HCT116 (cell line): ENCODE measurements at regions not wholly inside any gene's neighbourhood (a gene's known extent, or its start where the extent isn't known, plus 50 kb on each side); places are given as distances from the start of the nearest gene placed in this dataset.

Source experiments
- ATAC-seq: fragments of 200-7000 bp; cut with Tn5 transposase; 2 replicates; pipeline ENCODE4 v1.9.1; 2020; ENCODE audit warnings: mild to moderate bottlenecking, moderate library complexity
- BruUV-seq: library from RNA; stranded (reverse); fragments of 400-500 nt; replicated peaks from 2 replicates; lab custom pipeline; 2021; lab: Mats Ljungman, UMichigan
- CTCF ChIA-PET: fragments of 300-600 bp; sonication (Branson Sonifier 250); formaldehyde crosslinking; loops from one replicate; lab custom pipeline; 2021; ENCODE audit warnings: antibody characterized with exemption; lab: Charles Lee
- POLR2A ChIA-PET: fragments of 300-600, 350-600 bp; sonication (Branson Sonifier 250); formaldehyde crosslinking; loops from one replicate; lab custom pipeline; 2021; ENCODE audit warnings: antibody characterized with exemption; lab: Charles Lee
- RAD21 ChIA-PET, 2 experiments: fragments of 300-600 bp; sonication (Branson Sonifier 250); formaldehyde crosslinking; loops; one replicate each; lab custom pipeline; 2023; ENCODE audit warnings: low total read pairs in 2 of 2; ENCODE audit not compliant: uncharacterized antibody in 2 of 2, unreplicated experiment in 2 of 2, low non-redundant PET in 1 of 2; lab: Charles Lee
- DNase-seq: peaks from one replicate; pipeline ENCODE4 v3.0.0-alpha.2; 2010; ENCODE audit warnings: low read depth, low spot score
- H2AFZ ChIP-seq: fragments of 200-600 bp; shearing (Covaris generic), sonication (generic); 2 replicates; pipeline ENCODE4 v1.6.1; 2017; ENCODE audit warnings: low read depth, mixed run types, mixed read lengths, antibody characterized with exemption, low read length; ENCODE audit not compliant: poor library complexity, severe bottlenecking
- H3K27ac ChIP-seq: 2 replicates; pipeline ENCODE4 v1.5.1; 2012; ENCODE audit warnings: low read depth, low read length
- H3K27me3 ChIP-seq: fragments of 200-600 bp; sonication (generic); 2 replicates; pipeline ENCODE4 v1.6.1; 2016; ENCODE audit warnings: mixed run types, low read length, mixed read lengths; ENCODE audit not compliant: insufficient read depth
- H3K36me3 ChIP-seq, 2 experiments: fragments of 200-500 bp in 1 of 2; fragments of 200-600 bp in 1 of 2; sonication (Bioruptor generic) in 1 of 2; sonication (generic) in 1 of 2; 2 replicates each; pipeline versions ENCODE4 v1.5.1 to v1.6.1; 2014 to 2016; ENCODE audit warnings: low read length in 2 of 2, inconsistent platforms in 1 of 2, mixed read lengths in 1 of 2, mixed run types in 1 of 2; ENCODE audit not compliant: insufficient read depth in 2 of 2, control insufficient read depth in 1 of 2
- H3K4me1 ChIP-seq, 2 experiments: fragments of 200-600 bp in 1 of 2; sonication (generic) in 1 of 2; 2 replicates each; pipeline versions ENCODE4 v1.5.1 to v1.6.1; 2012 to 2017; ENCODE audit warnings: low read length in 2 of 2, inconsistent platforms in 1 of 2, mild to moderate bottlenecking in 1 of 2, mixed read lengths in 1 of 2, mixed run types in 1 of 2, moderate library complexity in 1 of 2; ENCODE audit not compliant: insufficient read depth in 2 of 2, control insufficient read depth in 1 of 2
- H3K4me2 ChIP-seq: fragments of 200-600 bp; sonication (generic); 2 replicates; pipeline ENCODE4 v1.6.1; 2017; ENCODE audit warnings: mixed run types, low read length, mixed read lengths
- H3K4me3 ChIP-seq, 2 experiments: fragments of 200-600 bp in 1 of 2; sonication (generic) in 1 of 2; replicated peaks in 1 of 2; 2 replicates each; pipeline ENCODE4 v1.5.1; 2011 to 2016; ENCODE audit warnings: low read length in 2 of 2, control low read depth in 1 of 2, low read depth in 1 of 2, mild to moderate bottlenecking in 1 of 2, mixed read lengths in 1 of 2, mixed run types in 1 of 2
- H3K79me2 ChIP-seq: fragments of 200-600 bp; sonication (generic); 2 replicates; pipeline ENCODE4 v1.6.1; 2017; ENCODE audit warnings: mild to moderate bottlenecking, mixed run types, low read length, moderate library complexity, mixed read lengths; ENCODE audit not compliant: insufficient read depth
- H3K9ac ChIP-seq: fragments of 200-600 bp; sonication (generic); 2 replicates; pipeline ENCODE4 v1.6.1; 2016; ENCODE audit warnings: low read length, mixed read lengths
- H3K9me2 ChIP-seq: fragments of 200-600 bp; sonication (generic), shearing (Covaris generic); 2 replicates; pipeline ENCODE4 v1.6.1; 2017; ENCODE audit warnings: mixed run types, mild to moderate bottlenecking, moderate library complexity; ENCODE audit not compliant: insufficient read depth
- H3K9me3 ChIP-seq, 2 experiments: fragments of 200-500 bp in 1 of 2; fragments of 200-600 bp in 1 of 2; sonication (Bioruptor generic) in 1 of 2; sonication (generic) in 1 of 2; 2 replicates each; pipeline ENCODE4 v1.6.1; 2014 to 2017; ENCODE audit warnings: low read length in 2 of 2, mixed read lengths in 2 of 2, inconsistent platforms in 1 of 2, low read depth in 1 of 2, mild to moderate bottlenecking in 1 of 2, mixed run types in 1 of 2, moderate library complexity in 1 of 2; ENCODE audit not compliant: control insufficient read depth in 1 of 2, insufficient read depth in 1 of 2
- H4K20me1 ChIP-seq: fragments of 200-600 bp; sonication (generic), shearing (Covaris generic); 2 replicates; pipeline ENCODE4 v1.6.1; 2017; ENCODE audit warnings: mixed run types, mild to moderate bottlenecking, moderate library complexity; ENCODE audit not compliant: insufficient read depth
- EZH2phosphoT487 ChIP-seq: fragments of 200-600 bp; IDR thresholded peaks from 2 replicates; pipeline ENCODE4 v1.6.1; 2018; ENCODE audit warnings: antibody characterized with exemption, borderline replicate concordance
- POLR2A ChIP-seq: IDR thresholded peaks from 2 replicates; pipeline ENCODE4 v1.7.0; 2011; ENCODE audit warnings: borderline replicate concordance; ENCODE audit not compliant: insufficient read depth, insufficient read length; ENCODE audit errors: extremely low read depth
- RAD21 ChIP-seq: IDR thresholded peaks from 2 replicates; pipeline ENCODE4 v1.6.1; 2012; ENCODE audit warnings: low read depth, mild to moderate bottlenecking
- SP1 ChIP-seq: IDR thresholded peaks from 2 replicates; pipeline ENCODE4 v1.6.1; 2012; ENCODE audit warnings: low read depth
- ZFX ChIP-seq: fragments of 450-650 bp; IDR thresholded peaks from 2 replicates; pipeline ENCODE4 v1.6.1; 2017
- intact Hi-C: fragments of 100-400 bp; cut with micrococcal nuclease; formaldehyde crosslinking; loops from 2 replicates; pipeline ENCODE4 v1.10.0; 2022
- TF ChIP-seq, protein P1 (sequence below): IDR thresholded peaks from 2 replicates; pipeline ENCODE4 v1.6.1; 2011; ENCODE audit warnings: mild to moderate bottlenecking, low read length, moderate library complexity; ENCODE audit not compliant: insufficient replicate concordance; ENCODE audit errors: extremely low read depth
- TF ChIP-seq, protein P2 (sequence below): IDR thresholded peaks from 2 replicates; pipeline ENCODE4 v1.6.1; 2012

DNA sequence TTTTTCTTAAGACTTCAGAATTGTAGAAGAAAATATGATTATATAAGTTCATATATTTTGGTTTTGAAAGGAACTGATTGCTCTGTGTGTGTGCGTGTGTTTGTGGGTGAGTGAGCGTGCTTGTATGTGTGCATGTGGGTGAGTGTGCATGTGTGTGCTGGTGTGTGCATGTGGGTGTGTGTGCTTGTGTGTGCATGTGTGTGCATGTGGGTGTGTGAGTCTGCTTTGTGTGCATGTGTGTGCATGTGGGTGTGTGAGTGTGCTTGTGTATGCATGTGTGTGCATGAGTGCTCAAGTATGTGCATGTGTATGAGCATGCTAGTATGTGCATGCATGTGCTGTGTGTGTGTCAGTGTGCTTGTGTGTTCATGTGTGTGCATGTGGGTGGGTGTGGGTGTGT is 238.5 kb downstream of the CDC5L start:
- ChIA-PET RAD21 (no interaction called here), CTCF (interaction anchor here (2.5 kb wide), 1 partner anchor 150 kb away, joined by 9 read pairs; no protein-coding TSS in a partner anchor), POLR2A (no interaction called here)
- H3K9me3 ChIP-seq = no peaks in the 10 kb centered on the region
- no peaks in the 10 kb centered on the region for H3K9me2 ChIP-seq
- no peaks in the 10 kb centered on the region for H3K36me3 ChIP-seq
- BruUV-seq = no TSS peak
- DNase-seq (no peak), ATAC-seq (no peak)
- H3K9ac ChIP-seq = no peak overlapping the region
- intact Hi-C loops = no loop called here
- no peak overlapping the region for H2AFZ ChIP-seq
- no peak overlapping the region for H3K27ac ChIP-seq
- peaks cover 0 to 7% of the 10 kb centered on the region in 2 experiments; a peak in 1 of 4 replicates for H3K4me1 ChIP-seq
- no peak overlapping the region for H3K4me3 ChIP-seq
- H3K27me3 ChIP-seq = no peaks in the 10 kb centered on the region
- no peaks in the 10 kb centered on the region for H4K20me1 ChIP-seq
- no peaks in the 10 kb centered on the region for H3K79me2 ChIP-seq
- H3K4me2 ChIP-seq = no peak overlapping the region
- TF ChIP-seq SP1 (no peak), ZFX (no peak), POLR2A (no peak), RAD21 (no peak)
- TF ChIP-seq, protein P1, sequence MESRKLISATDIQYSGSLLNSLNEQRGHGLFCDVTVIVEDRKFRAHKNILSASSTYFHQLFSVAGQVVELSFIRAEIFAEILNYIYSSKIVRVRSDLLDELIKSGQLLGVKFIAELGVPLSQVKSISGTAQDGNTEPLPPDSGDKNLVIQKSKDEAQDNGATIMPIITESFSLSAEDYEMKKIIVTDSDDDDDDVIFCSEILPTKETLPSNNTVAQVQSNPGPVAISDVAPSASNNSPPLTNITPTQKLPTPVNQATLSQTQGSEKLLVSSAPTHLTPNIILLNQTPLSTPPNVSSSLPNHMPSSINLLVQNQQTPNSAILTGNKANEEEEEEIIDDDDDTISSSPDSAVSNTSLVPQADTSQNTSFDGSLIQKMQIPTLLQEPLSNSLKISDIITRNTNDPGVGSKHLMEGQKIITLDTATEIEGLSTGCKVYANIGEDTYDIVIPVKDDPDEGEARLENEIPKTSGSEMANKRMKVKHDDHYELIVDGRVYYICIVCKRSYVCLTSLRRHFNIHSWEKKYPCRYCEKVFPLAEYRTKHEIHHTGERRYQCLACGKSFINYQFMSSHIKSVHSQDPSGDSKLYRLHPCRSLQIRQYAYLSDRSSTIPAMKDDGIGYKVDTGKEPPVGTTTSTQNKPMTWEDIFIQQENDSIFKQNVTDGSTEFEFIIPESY = no peak

DNA sequence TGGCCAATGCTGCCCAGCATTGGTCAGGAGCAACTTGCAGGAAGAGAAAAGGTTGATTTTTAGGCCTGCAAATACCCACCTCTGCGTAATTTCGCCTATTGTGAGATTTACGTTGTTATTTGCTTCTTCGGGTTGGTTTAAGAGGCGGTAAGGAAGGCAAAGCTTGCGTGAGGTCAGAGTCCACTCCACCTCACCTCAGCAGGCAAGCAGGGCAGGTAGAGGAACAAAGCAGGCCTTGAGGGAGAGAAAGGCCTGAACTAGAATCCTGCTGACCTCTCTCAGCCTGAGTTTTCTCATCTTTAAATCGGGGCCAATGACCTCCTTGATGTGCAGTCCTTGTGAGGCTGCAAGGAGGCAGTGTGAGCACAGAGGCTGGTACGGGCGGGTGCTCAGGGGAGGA is 239.1 kb downstream of the CDC5L start:
- no peak for TF ChIP-seq EZH2phosphoT487
- TF ChIP-seq, protein P1 = no peak
- TF ChIP-seq, protein P2, sequence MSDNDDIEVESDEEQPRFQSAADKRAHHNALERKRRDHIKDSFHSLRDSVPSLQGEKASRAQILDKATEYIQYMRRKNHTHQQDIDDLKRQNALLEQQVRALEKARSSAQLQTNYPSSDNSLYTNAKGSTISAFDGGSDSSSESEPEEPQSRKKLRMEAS = no peak
- intact Hi-C loops = no loop called here
- no TSS peak for BruUV-seq
- H3K9me3 ChIP-seq = no peaks in the 10 kb centered on the region
- H4K20me1 ChIP-seq = no peaks in the 10 kb centered on the region
- H3K27ac ChIP-seq = no peak overlapping the region
- H3K4me1 ChIP-seq = peaks cover 0 to 7% of the 10 kb centered on the region in 2 experiments; a peak in 1 of 4 replicates
- no peaks in the 10 kb centered on the region for H3K36me3 ChIP-seq
- H2AFZ ChIP-seq = no peak overlapping the region
- no peak overlapping the region for H3K4me3 ChIP-seq
- H3K9me2 ChIP-seq = no peaks in the 10 kb centered on the region
- POLR2A ChIA-PET = no interaction called here
- RAD21 ChIA-PET = interaction anchor here in 1 of 2 experiments (0.9 kb wide), 1 partner anchor 151 kb away, joined by 3 read pairs; no protein-coding TSS in a partner anchor
- no peaks in the 10 kb centered on the region for H3K79me2 ChIP-seq
- no peak overlapping the region for H3K9ac ChIP-seq
- ATAC-seq = no peak
- no peak for DNase-seq
- no peaks in the 10 kb centered on the region for H3K27me3 ChIP-seq
- CTCF ChIA-PET = no interaction called here
- no peak overlapping the region for H3K4me2 ChIP-seq
